ENCODE measurements at regions not wholly inside any gene's neighbourhood (a gene's known extent, or its start where the extent isn't known, plus 50 kb on each side); places are given as distances from the start of the nearest gene placed in this dataset.

DNA sequence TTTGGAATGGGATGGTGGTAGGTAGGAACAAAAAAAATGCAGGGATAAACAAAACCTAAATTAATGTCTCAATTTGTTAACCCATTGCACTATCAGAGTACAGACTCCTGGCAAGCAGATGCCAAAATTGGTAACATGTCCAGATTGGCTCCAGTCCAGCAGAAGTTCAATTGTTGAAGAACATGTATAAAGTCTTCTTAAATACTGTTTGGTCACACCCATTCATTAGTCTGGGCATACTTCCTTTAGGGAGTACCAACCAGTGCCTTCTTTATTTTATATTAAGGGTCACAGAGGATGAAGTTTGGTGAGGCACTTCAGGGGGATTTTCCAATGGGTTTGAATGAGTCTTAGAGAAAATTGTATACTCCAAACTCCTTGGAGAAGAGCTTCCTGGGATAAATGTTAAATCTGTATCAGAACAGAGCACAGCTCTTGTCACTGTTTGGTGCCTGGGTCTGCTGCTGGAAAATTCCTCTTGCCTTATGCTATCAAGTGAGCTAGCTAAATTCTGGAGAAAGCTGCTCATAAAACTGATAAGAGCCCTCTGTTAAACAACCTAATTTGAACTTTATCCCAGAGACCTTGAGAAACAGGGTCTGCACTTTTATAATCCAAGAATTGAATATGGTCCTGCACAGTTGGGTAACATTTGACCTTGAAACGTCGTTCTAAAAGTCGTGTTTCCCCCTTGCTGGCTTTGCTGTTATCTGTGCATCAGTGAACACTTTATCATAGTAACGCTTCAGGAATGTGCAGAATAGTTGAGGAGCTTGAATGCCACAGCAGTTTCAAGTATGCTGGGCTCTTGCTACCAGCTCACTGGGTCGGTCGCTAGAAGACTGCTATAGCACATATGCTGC is 334.1 kb upstream of the CITED2 start:
- Histone ChIP-seq H3K9me3 (ENCODE audit: control insufficient read depth, low read length) (no peaks in the 10 kb centered on the region), H3K4me3 (ENCODE audit: insufficient read depth, low read depth, low read length, poor library complexity, severe bottlenecking) (no peak overlapping the region), H3K36me3 (ENCODE audit: control insufficient read depth, insufficient read depth, low read length) (no peaks in the 10 kb centered on the region), H3K4me1 (ENCODE audit: control insufficient read depth, insufficient read depth, low read length, poor library complexity, severe bottlenecking) (no peaks in the 10 kb centered on the region), H3K27me3 (replicated peaks; ENCODE audit: control insufficient read depth, insufficient read depth, low read length, poor library complexity, severe bottlenecking) (no peaks in the 10 kb centered on the region), H3K27ac (ENCODE audit: insufficient read depth, low read length, poor library complexity, severe bottlenecking) (no peak overlapping the region)
- no peak for DNase-seq

DNA sequence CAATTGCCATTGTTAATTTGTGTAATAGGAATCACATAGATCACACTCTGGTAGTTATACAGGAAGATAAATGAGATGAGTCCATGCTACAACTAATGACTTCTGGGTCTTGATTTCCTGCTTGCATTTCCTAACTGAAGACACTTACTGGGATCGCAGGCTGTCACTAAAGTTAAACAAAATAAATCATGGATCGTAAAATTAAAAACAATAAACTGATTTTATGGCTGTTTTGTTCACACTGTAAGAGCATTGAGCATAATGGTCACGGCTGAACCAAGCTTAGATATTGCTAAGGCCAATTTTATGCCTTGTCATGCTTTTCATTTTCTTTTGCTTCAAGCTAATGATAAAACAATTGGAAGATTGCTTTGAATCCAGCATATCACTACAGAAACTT is 332.5 kb upstream of the CITED2 start:
- Histone ChIP-seq H3K27ac (ENCODE audit: insufficient read depth, low read length, poor library complexity, severe bottlenecking) (no peak overlapping the region), H3K36me3 (ENCODE audit: control insufficient read depth, insufficient read depth, low read length) (no peaks in the 10 kb centered on the region), H3K4me3 (ENCODE audit: insufficient read depth, low read depth, low read length, poor library complexity, severe bottlenecking) (no peak overlapping the region), H3K27me3 (replicated peaks; ENCODE audit: control insufficient read depth, insufficient read depth, low read length, poor library complexity, severe bottlenecking) (no peaks in the 10 kb centered on the region), H3K9me3 (ENCODE audit: control insufficient read depth, low read length) (no peaks in the 10 kb centered on the region), H3K4me1 (ENCODE audit: control insufficient read depth, insufficient read depth, low read length, poor library complexity, severe bottlenecking) (no peaks in the 10 kb centered on the region)
- DNase-seq, result no peak

DNA sequence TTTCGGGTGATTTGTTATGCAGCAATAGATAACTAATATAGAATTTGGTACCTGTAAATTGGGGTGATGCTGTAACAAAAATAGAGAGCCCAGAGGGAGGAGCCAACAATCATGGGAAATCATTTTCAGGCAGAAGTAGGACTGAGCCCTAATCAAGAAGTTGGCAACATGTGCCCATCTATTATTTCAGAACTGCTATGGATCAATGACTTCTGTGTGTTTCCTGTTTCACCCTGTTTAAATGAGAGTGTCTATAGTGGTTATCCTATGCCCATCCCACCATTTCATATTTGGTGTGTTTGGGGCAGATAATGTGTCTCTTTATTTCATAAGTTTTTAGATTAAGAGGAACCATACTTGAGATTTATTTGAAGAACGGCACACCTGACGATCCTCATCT is 330.8 kb upstream of the CITED2 start:
- no peak overlapping the region for H3K27ac ChIP-seq (ENCODE audit: insufficient read depth, low read length, poor library complexity, severe bottlenecking)
- no peaks in the 10 kb centered on the region for H3K4me1 ChIP-seq (ENCODE audit: control insufficient read depth, insufficient read depth, low read length, poor library complexity, severe bottlenecking)
- no peak for DNase-seq
- no peaks in the 10 kb centered on the region for H3K27me3 ChIP-seq (replicated peaks; ENCODE audit: control insufficient read depth, insufficient read depth, low read length, poor library complexity, severe bottlenecking)
- no peaks in the 10 kb centered on the region for H3K36me3 ChIP-seq (ENCODE audit: control insufficient read depth, insufficient read depth, low read length)
- H3K4me3 ChIP-seq (ENCODE audit: insufficient read depth, low read depth, low read length, poor library complexity, severe bottlenecking), result no peak overlapping the region
- no peaks in the 10 kb centered on the region for H3K9me3 ChIP-seq (ENCODE audit: control insufficient read depth, low read length)

- H3K27ac ChIP-seq (ENCODE audit: insufficient read depth, low read length, poor library complexity, severe bottlenecking), result no peak overlapping the region
- H3K4me3 ChIP-seq (ENCODE audit: insufficient read depth, low read depth, low read length, poor library complexity, severe bottlenecking), result no peak overlapping the region
- H3K9me3 ChIP-seq (ENCODE audit: control insufficient read depth, low read length), result no peaks in the 10 kb centered on the region
- no peaks in the 10 kb centered on the region for H3K36me3 ChIP-seq (ENCODE audit: control insufficient read depth, insufficient read depth, low read length)
- no peak for DNase-seq
- H3K27me3 ChIP-seq (replicated peaks; ENCODE audit: control insufficient read depth, insufficient read depth, low read length, poor library complexity, severe bottlenecking), result no peaks in the 10 kb centered on the region
- no peaks in the 10 kb centered on the region for H3K4me1 ChIP-seq (ENCODE audit: control insufficient read depth, insufficient read depth, low read length, poor library complexity, severe bottlenecking)
Observed at GRCh38 chr6:139703780-139704179, 329.3 kb upstream of the CITED2 start.

DNA sequence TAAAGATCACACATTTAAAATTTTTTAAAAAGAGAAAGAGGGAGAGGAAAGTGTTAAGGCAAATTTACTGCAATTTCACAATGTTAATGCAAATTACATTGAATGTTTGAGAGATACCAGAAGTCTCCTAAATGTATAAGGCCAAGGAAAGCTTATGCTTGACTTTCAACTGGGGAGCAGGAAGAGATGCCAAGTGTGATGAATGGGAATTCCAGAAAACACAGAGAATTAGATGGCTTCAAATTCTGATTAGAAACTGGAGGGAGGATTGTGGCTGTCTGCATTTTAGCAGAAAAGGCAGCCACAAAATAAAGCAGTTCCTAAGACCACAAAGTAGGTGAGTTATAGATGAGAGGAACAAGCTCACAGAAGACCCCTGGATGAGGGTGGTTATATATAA is 328.3 kb upstream of the CITED2 start:
- no peak overlapping the region for H3K27ac ChIP-seq (ENCODE audit: insufficient read depth, low read length, poor library complexity, severe bottlenecking)
- H3K27me3 ChIP-seq (replicated peaks; ENCODE audit: control insufficient read depth, insufficient read depth, low read length, poor library complexity, severe bottlenecking), result no peaks in the 10 kb centered on the region
- H3K9me3 ChIP-seq (ENCODE audit: control insufficient read depth, low read length), result no peaks in the 10 kb centered on the region
- H3K36me3 ChIP-seq (ENCODE audit: control insufficient read depth, insufficient read depth, low read length), result no peaks in the 10 kb centered on the region
- no peak for DNase-seq
- no peak overlapping the region for H3K4me3 ChIP-seq (ENCODE audit: insufficient read depth, low read depth, low read length, poor library complexity, severe bottlenecking)
- no peaks in the 10 kb centered on the region for H3K4me1 ChIP-seq (ENCODE audit: control insufficient read depth, insufficient read depth, low read length, poor library complexity, severe bottlenecking)

DNA sequence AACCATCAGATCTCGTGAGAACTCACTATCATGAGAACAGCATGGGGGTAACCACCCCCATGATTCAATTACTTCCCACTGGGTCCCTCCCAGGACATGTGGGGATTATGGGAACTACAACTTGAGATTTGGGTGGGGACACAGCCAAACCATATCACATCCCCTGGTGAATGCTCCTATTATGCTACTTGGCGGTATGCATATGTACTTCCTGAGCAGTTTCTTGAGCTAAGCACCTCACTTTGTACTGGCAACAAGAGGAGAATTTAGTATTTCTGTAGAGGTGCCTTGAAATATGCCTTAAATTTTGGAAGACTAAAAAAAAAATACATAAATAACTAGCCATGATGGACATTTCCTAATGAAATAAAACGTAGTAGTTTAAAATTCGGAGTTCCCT is 327.2 kb upstream of the CITED2 start:
- Histone ChIP-seq H3K4me1 (ENCODE audit: control insufficient read depth, insufficient read depth, low read length, poor library complexity, severe bottlenecking) (no peaks in the 10 kb centered on the region), H3K27me3 (replicated peaks; ENCODE audit: control insufficient read depth, insufficient read depth, low read length, poor library complexity, severe bottlenecking) (no peaks in the 10 kb centered on the region), H3K9me3 (ENCODE audit: control insufficient read depth, low read length) (no peaks in the 10 kb centered on the region), H3K36me3 (ENCODE audit: control insufficient read depth, insufficient read depth, low read length) (no peaks in the 10 kb centered on the region), H3K4me3 (ENCODE audit: insufficient read depth, low read depth, low read length, poor library complexity, severe bottlenecking) (no peak overlapping the region), H3K27ac (ENCODE audit: insufficient read depth, low read length, poor library complexity, severe bottlenecking) (no peak overlapping the region)
- DNase-seq, result no peak

- Histone ChIP-seq H3K36me3 (ENCODE audit: control insufficient read depth, insufficient read depth, low read length) (no peaks in the 10 kb centered on the region), H3K9me3 (ENCODE audit: control insufficient read depth, low read length) (no peaks in the 10 kb centered on the region), H3K27ac (ENCODE audit: insufficient read depth, low read length, poor library complexity, severe bottlenecking) (no peak overlapping the region), H3K4me1 (ENCODE audit: control insufficient read depth, insufficient read depth, low read length, poor library complexity, severe bottlenecking) (no peaks in the 10 kb centered on the region), H3K27me3 (replicated peaks; ENCODE audit: control insufficient read depth, insufficient read depth, low read length, poor library complexity, severe bottlenecking) (no peaks in the 10 kb centered on the region), H3K4me3 (ENCODE audit: insufficient read depth, low read depth, low read length, poor library complexity, severe bottlenecking) (no peak overlapping the region)
- DNase-seq, result no peak
Observed at GRCh38 chr6:139701003-139701402, 326.6 kb upstream of the CITED2 start.

DNA sequence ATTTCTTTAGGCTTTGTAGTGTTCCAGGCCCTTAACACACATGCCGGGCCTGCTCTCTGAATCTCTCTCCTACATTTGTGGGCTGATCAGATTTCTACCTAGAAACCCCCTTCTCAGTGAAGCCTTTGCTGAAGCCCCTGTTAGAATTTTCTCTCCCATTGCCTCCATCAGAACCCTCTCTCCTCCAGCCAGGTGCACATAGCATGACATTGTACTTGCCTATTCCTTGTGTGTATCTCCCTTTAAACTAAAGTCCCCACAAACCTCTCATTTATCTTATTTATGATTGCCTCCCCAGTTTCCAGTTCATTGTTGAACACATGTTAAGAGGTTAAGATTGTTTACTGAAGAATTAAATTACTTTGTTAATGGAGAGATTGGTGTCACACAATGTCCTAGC is 325.5 kb upstream of the CITED2 start:
- DNase-seq, result no peak
- H3K27me3 ChIP-seq (replicated peaks; ENCODE audit: control insufficient read depth, insufficient read depth, low read length, poor library complexity, severe bottlenecking), result no peaks in the 10 kb centered on the region
- no peak overlapping the region for H3K4me3 ChIP-seq (ENCODE audit: insufficient read depth, low read depth, low read length, poor library complexity, severe bottlenecking)
- H3K27ac ChIP-seq (ENCODE audit: insufficient read depth, low read length, poor library complexity, severe bottlenecking), result no peak overlapping the region
- H3K36me3 ChIP-seq (ENCODE audit: control insufficient read depth, insufficient read depth, low read length), result no peaks in the 10 kb centered on the region
- H3K9me3 ChIP-seq (ENCODE audit: control insufficient read depth, low read length), result no peaks in the 10 kb centered on the region
- no peaks in the 10 kb centered on the region for H3K4me1 ChIP-seq (ENCODE audit: control insufficient read depth, insufficient read depth, low read length, poor library complexity, severe bottlenecking)

DNA sequence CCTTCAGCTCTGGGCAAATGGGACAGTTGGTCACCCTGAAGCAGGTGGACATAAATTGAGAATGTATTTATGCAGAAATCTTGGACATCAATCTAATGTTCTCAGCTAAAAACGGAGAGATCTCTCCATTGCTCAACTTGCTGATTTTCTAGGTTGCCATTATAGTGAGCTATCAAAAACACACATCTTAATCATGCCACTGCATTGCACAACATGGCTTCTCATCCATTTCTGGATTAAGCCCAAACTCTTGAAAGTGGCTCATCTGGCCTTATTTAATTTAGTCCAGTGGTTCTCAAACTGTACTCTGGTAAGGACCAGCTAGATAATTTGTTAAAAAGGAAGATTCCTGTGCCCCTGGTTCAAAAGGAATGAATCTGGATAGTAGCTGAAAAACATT is 324.9 kb upstream of the CITED2 start:
- Histone ChIP-seq H3K4me1 (ENCODE audit: control insufficient read depth, insufficient read depth, low read length, poor library complexity, severe bottlenecking) (no peaks in the 10 kb centered on the region), H3K27me3 (replicated peaks; ENCODE audit: control insufficient read depth, insufficient read depth, low read length, poor library complexity, severe bottlenecking) (no peaks in the 10 kb centered on the region), H3K9me3 (ENCODE audit: control insufficient read depth, low read length) (no peaks in the 10 kb centered on the region), H3K27ac (ENCODE audit: insufficient read depth, low read length, poor library complexity, severe bottlenecking) (no peak overlapping the region), H3K36me3 (ENCODE audit: control insufficient read depth, insufficient read depth, low read length) (no peaks in the 10 kb centered on the region), H3K4me3 (ENCODE audit: insufficient read depth, low read depth, low read length, poor library complexity, severe bottlenecking) (no peak overlapping the region)
- no peak for DNase-seq

GRCh38 chr6:139698526-139699176 is 324.2 kb upstream of the CITED2 start:
- Histone ChIP-seq H3K4me1 (ENCODE audit: control insufficient read depth, insufficient read depth, low read length, poor library complexity, severe bottlenecking) (no peaks in the 10 kb centered on the region), H3K27me3 (replicated peaks; ENCODE audit: control insufficient read depth, insufficient read depth, low read length, poor library complexity, severe bottlenecking) (no peaks in the 10 kb centered on the region), H3K27ac (ENCODE audit: insufficient read depth, low read length, poor library complexity, severe bottlenecking) (no peak overlapping the region), H3K4me3 (ENCODE audit: insufficient read depth, low read depth, low read length, poor library complexity, severe bottlenecking) (no peak overlapping the region), H3K36me3 (ENCODE audit: control insufficient read depth, insufficient read depth, low read length) (no peaks in the 10 kb centered on the region), H3K9me3 (ENCODE audit: control insufficient read depth, low read length) (no peaks in the 10 kb centered on the region)
- DNase-seq, result no peak

Measured in effector memory CD4-positive, alpha-beta T cell (primary cell).